SJCRH30 (cell line): ENCODE measurements at regions not wholly inside any gene's neighbourhood (a gene's known extent, or its start where the extent isn't known, plus 50 kb on each side); places are given as distances from the start of the nearest gene placed in this dataset.
A peak's percentile ranks its signal among the peaks of the same experiment; 100 is the strongest.
"Not testable (repeated sequence)": the region's sequence is repeated elsewhere in the genome, so short reads cannot be mapped to it uniquely, and the experiment has no call there.

Experiments
- DNase-seq, 2 experiments: peaks; one replicate each; pipeline ENCODE4 v3.0.0-alpha.2; 2015 to 2020
- H3K27ac ChIP-seq: fragments of 250-450 bp; sonication (Bioruptor Pico); 2 replicates; pipeline ENCODE4 v1.5.1; 2020; ENCODE audit warnings: mild to moderate bottlenecking, moderate library complexity
- H3K27me3 ChIP-seq: fragments of 250-450 bp; sonication (Bioruptor Pico); 2 replicates; pipeline ENCODE4 v1.5.1; 2020; ENCODE audit warnings: mild to moderate bottlenecking, moderate library complexity
- H3K36me3 ChIP-seq: fragments of 250-450 bp; sonication (Bioruptor Pico); 2 replicates; pipeline ENCODE4 v1.5.1; 2020; ENCODE audit warnings: mild to moderate bottlenecking, moderate library complexity
- H3K4me1 ChIP-seq: fragments of 250-450 bp; sonication (Bioruptor Pico); 2 replicates; pipeline ENCODE4 v1.5.1; 2020; ENCODE audit warnings: mild to moderate bottlenecking, moderate library complexity
- H3K4me3 ChIP-seq: fragments of 250-450 bp; sonication (Bioruptor Pico); 2 replicates; pipeline ENCODE4 v1.5.1; 2020; ENCODE audit warnings: mild to moderate bottlenecking, moderate library complexity
- H3K9me3 ChIP-seq: fragments of 250-450 bp; sonication (Bioruptor Pico); replicated peaks from 2 replicates; pipeline ENCODE4 v1.5.1; 2020; ENCODE audit warnings: mild to moderate bottlenecking, moderate library complexity

DNA sequence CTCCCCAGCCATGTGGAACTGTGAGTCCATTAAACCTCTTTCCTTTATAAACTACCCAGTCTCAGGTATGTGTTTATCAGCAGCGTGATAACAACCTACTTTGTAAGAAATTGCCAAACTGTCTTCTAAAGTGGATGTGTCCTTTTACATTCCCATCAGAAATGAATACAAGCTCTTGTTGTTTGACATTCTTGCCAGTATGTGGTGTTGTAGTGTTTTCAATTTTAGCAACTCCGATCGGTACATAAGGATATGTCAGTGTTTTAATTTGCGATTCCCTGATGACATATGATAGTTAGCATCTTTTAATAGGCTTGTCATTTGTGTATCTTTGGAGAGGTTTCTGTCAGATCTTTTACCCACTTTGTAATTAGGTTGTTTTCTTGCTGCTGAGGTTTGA is 1156.3 kb upstream of the CRIM1 start:
- Histone ChIP-seq H3K4me3 (no peak overlapping the region), H3K36me3 (no peaks in the 10 kb centered on the region), H3K4me1 (no peaks in the 10 kb centered on the region), H3K9me3 (no peaks in the 10 kb centered on the region; the same call in 1 of the 2 replicates), H3K27ac (no peak overlapping the region), H3K27me3 (no peaks in the 10 kb centered on the region)
- DNase-seq: no peak

GRCh38 chr2:35185861-35186412 is 1169.6 kb upstream of the CRIM1 start:
- Histone ChIP-seq H3K4me1 (no peaks in the 10 kb centered on the region), H3K36me3 (no peaks in the 10 kb centered on the region), H3K27me3 (no peaks in the 10 kb centered on the region), H3K4me3 (no peak overlapping the region), H3K27ac (no peak overlapping the region), H3K9me3 (no peaks in the 10 kb centered on the region)
- DNase-seq: no peak

DNA sequence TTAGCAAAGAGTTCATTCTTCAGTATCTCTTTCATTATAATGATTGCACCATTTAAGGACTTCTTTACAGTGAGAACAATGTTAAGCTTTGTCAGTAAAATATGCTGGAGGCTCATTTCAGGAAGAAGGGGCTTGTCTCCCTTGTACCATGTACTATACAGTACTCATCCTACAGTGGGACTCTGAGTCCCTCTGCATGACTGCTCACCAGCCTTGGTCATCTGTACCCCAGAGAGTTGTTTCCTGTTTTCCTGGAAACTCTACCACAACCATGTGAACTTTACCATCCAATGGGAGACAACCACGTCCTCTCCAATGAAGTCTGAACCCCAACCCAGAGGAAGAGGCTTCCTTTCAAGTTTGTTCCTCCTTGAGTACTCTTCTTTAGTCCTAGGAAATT is 1171.1 kb upstream of the CRIM1 start:
- no peaks in the 10 kb centered on the region for H3K36me3 ChIP-seq
- no peaks in the 10 kb centered on the region for H3K4me1 ChIP-seq
- no peaks in the 10 kb centered on the region for H3K27me3 ChIP-seq
- DNase-seq: peak in 1 of 2 experiments; percentile 29
- no peaks in the 10 kb centered on the region for H3K9me3 ChIP-seq
- no peak overlapping the region for H3K27ac ChIP-seq
- H3K4me3 ChIP-seq: no peak overlapping the region

DNA sequence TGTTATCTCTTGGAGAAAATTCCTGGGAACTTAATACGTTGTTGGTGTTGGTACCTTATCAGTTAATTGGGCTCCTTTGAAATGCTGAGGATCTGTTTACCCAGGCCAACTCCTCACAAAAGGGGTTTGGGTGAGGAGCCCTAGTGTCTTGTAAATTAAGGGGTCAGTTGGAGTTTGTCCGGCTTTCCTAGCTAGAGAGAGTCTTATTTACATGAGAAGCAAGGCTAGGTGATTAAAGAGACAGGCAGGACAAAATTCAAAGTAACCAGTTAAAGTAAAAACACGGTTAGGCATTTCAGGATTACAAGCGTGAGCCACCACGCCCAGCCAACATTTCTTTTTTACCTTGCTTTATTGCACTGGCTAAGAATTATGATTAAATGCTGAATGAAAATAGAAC is 1178.9 kb upstream of the CRIM1 start:
- H3K4me1 ChIP-seq, H3K27ac ChIP-seq, H3K9me3 ChIP-seq, DNase-seq, H3K4me3 ChIP-seq, H3K27me3 ChIP-seq, H3K36me3 ChIP-seq: not testable (repeated sequence)

GRCh38 chr2:35174845-35175244 is 1180.7 kb upstream of the CRIM1 start:
- no peaks in the 10 kb centered on the region; the same call in 1 of the 2 replicates for H3K27me3 ChIP-seq
- no peaks in the 10 kb centered on the region for H3K9me3 ChIP-seq
- H3K36me3 ChIP-seq: no peaks in the 10 kb centered on the region
- H3K4me3 ChIP-seq: no peak overlapping the region
- no peak overlapping the region for H3K27ac ChIP-seq
- no peaks in the 10 kb centered on the region for H3K4me1 ChIP-seq
- DNase-seq: no peak

- DNase-seq: no peak
- no peaks in the 10 kb centered on the region for H3K36me3 ChIP-seq
- no peaks in the 10 kb centered on the region for H3K9me3 ChIP-seq
- no peak overlapping the region for H3K27ac ChIP-seq
- no peaks in the 10 kb centered on the region for H3K4me1 ChIP-seq
- no peaks in the 10 kb centered on the region; the same call in 1 of the 2 replicates for H3K27me3 ChIP-seq
- no peak overlapping the region for H3K4me3 ChIP-seq
Measured at GRCh38 chr2:35172687-35173086, 1182.9 kb upstream of the CRIM1 start.

DNA sequence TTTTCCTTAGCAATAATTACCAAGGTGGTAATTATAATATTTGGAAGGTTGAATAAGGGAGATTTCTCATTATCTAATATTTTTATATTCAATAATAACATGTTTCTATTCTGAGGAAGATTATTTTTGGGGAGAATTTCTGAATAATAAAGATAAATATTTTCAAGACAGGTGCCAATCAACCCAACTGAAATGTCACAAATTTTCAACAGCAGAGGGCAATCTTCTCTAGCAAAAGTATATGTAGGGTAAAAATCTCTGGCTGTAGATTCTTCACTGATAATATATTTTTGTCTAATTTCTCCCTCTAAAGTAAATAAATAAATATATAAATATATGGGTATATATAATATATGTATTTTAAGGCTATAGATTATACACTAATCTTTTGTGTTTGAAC is 1187.2 kb upstream of the CRIM1 start:
- no peak overlapping the region for H3K4me3 ChIP-seq
- no peaks in the 10 kb centered on the region for H3K4me1 ChIP-seq
- H3K27ac ChIP-seq: no peak overlapping the region
- no peaks in the 10 kb centered on the region for H3K36me3 ChIP-seq
- H3K9me3 ChIP-seq: no peaks in the 10 kb centered on the region
- no peak for DNase-seq
- H3K27me3 ChIP-seq: no peaks in the 10 kb centered on the region

GRCh38 chr2:35163948-35164347 is 1191.6 kb upstream of the CRIM1 start:
- Histone ChIP-seq H3K4me3 (no peak overlapping the region), H3K9me3 (no peaks in the 10 kb centered on the region), H3K27me3 (no peaks in the 10 kb centered on the region), H3K27ac (no peak overlapping the region), H3K4me1 (peaks cover 15% of the 10 kb centered on the region), H3K36me3 (no peaks in the 10 kb centered on the region)
- no peak for DNase-seq

- Histone ChIP-seq H3K9me3 (no peaks in the 10 kb centered on the region), H3K27me3 (no peaks in the 10 kb centered on the region), H3K4me1 (peaks cover 15% of the 10 kb centered on the region), H3K27ac (peak overlapping the region; percentile 37), H3K36me3 (no peaks in the 10 kb centered on the region), H3K4me3 (no peak overlapping the region)
- DNase-seq: peak; percentile 72 to 88
Measured at GRCh38 chr2:35160871-35161270, 1194.7 kb upstream of the CRIM1 start.

DNA sequence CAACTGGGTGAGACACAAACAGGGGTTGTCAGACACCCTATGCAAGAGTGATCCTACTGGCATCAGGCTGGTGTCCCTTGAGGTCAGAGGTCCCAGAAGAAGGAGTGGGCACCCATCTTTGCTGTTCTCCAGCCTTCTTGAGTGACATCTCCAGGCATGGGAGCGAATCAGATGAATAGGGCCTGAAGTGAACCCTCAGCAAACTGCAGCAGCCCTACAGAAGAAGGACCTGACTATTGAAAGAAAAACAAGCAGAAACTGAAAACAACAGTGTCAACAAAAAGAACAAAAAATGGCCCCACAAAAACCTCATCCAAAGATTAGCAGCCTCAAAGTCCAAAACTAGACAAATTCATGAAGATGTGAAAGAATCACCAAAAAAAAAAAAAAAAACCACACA is 1229.7 kb upstream of the CRIM1 start:
- Histone ChIP-seq H3K9me3 (no peaks in the 10 kb centered on the region), H3K4me3 (no peak overlapping the region), H3K36me3 (no peaks in the 10 kb centered on the region), H3K27ac (no peak overlapping the region), H3K27me3 (no peaks in the 10 kb centered on the region), H3K4me1 (no peaks in the 10 kb centered on the region)
- no peak for DNase-seq

- Histone ChIP-seq H3K36me3 (no peaks in the 10 kb centered on the region), H3K27me3 (no peaks in the 10 kb centered on the region), H3K9me3 (no peaks in the 10 kb centered on the region), H3K27ac (no peak overlapping the region), H3K4me3 (no peak overlapping the region), H3K4me1 (no peaks in the 10 kb centered on the region)
- peak; percentile 38 to 51 for DNase-seq
Measured at GRCh38 chr2:35125278-35125677, 1230.3 kb upstream of the CRIM1 start.

DNA sequence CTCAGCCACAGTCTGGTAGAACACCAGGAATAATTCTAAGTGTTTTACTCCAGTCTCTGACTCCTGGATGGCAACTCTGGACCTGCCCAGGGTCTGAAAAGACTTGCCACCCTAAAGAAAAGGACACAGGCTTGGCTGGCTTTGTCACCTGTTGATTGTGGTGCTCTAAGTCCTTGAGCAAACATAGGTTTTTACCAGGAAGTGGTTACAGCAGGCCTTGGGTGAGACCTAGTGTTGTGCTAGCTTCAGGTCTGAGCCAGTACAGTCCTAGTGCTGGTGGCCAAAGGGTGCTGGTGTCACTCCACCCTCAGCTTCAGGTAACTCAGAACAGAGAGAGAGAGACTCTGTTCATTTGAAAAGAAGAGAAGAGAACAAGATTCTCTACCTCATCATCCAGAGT is 1239.4 kb upstream of the CRIM1 start:
- Histone ChIP-seq H3K27me3 (no peaks in the 10 kb centered on the region), H3K36me3 (no peaks in the 10 kb centered on the region), H3K4me3 (no peak overlapping the region), H3K27ac (no peak overlapping the region), H3K9me3 (no peaks in the 10 kb centered on the region), H3K4me1 (no peaks in the 10 kb centered on the region; the same call in 1 of the 2 replicates)
- no peak for DNase-seq

- no peaks in the 10 kb centered on the region for H3K36me3 ChIP-seq
- no peak for DNase-seq
- H3K4me3 ChIP-seq: no peak overlapping the region
- H3K27ac ChIP-seq: no peak overlapping the region
- H3K27me3 ChIP-seq: no peaks in the 10 kb centered on the region
- H3K9me3 ChIP-seq: no peaks in the 10 kb centered on the region
- H3K4me1 ChIP-seq: no peaks in the 10 kb centered on the region; the same call in 1 of the 2 replicates
Measured at GRCh38 chr2:35114765-35115164, 1240.8 kb upstream of the CRIM1 start.

- not testable (repeated sequence) for H3K4me1 ChIP-seq, H3K27me3 ChIP-seq, DNase-seq, H3K27ac ChIP-seq, H3K9me3 ChIP-seq, H3K36me3 ChIP-seq, H3K4me3 ChIP-seq
Measured at GRCh38 chr2:35112367-35112766, 1243.2 kb upstream of the CRIM1 start.

GRCh38 chr2:35104309-35104708 is 1251.3 kb upstream of the CRIM1 start:
- Histone ChIP-seq H3K27ac (no peak overlapping the region), H3K4me1 (no peaks in the 10 kb centered on the region), H3K9me3 (no peaks in the 10 kb centered on the region), H3K27me3 (no peaks in the 10 kb centered on the region), H3K4me3 (no peak overlapping the region), H3K36me3 (no peaks in the 10 kb centered on the region)
- no peak for DNase-seq

GRCh38 chr2:35099342-35099741 is 1256.2 kb upstream of the CRIM1 start:
- H3K36me3 ChIP-seq: no peaks in the 10 kb centered on the region
- peak in 1 of 2 experiments; percentile 15 for DNase-seq
- H3K27ac ChIP-seq: no peak overlapping the region
- H3K4me1 ChIP-seq: no peaks in the 10 kb centered on the region; the same call in 1 of the 2 replicates
- no peaks in the 10 kb centered on the region for H3K9me3 ChIP-seq
- no peak overlapping the region for H3K4me3 ChIP-seq
- no peaks in the 10 kb centered on the region for H3K27me3 ChIP-seq
